ENCODE measurements at regions not wholly inside any gene's neighbourhood (a gene's known extent, or its start where the extent isn't known, plus 50 kb on each side); places are given as distances from the start of the nearest gene placed in this dataset.

DNA sequence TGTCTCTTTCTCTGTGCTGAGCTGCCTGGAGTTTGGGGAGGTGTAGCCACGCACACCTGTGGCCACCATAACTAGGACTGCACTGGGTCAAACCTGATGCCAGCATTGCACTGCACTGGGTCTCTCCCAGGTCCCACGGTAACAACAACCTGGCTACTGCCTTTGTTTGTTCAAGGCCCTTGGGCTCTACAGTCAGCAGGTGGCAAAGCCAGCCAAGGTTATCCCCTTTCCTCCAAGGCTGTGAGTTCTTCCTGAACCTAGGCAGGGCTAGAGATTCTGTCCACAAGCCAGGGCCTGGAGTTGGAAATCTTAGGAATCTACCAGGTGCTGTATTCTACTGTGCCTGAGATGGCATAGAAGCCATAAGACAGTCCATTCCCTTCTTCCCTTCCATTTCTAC, 126.7 kb upstream of the MAGEE2 start:
- TF ChIP-seq FOXM1 (IDR thresholded peaks at IDR 0.05; ENCODE audit: borderline replicate concordance, low read depth) (no peak), YY1 (IDR thresholded peaks at IDR 0.05; ENCODE audit: low read depth) (no peak), TEAD4 (IDR thresholded peaks at IDR 0.05) (no peak), EP300 (IDR thresholded peaks at IDR 0.05; ENCODE audit: borderline replicate concordance) (no peak), CEBPB (IDR thresholded peaks at IDR 0.05) (no peak), CREB1 (IDR thresholded peaks at IDR 0.05; ENCODE audit: low read depth) (no peak)
- TF ChIP-seq, protein P1, sequence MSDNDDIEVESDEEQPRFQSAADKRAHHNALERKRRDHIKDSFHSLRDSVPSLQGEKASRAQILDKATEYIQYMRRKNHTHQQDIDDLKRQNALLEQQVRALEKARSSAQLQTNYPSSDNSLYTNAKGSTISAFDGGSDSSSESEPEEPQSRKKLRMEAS (IDR thresholded peaks at IDR 0.05), result no peak
- TF ChIP-seq, protein P2, sequence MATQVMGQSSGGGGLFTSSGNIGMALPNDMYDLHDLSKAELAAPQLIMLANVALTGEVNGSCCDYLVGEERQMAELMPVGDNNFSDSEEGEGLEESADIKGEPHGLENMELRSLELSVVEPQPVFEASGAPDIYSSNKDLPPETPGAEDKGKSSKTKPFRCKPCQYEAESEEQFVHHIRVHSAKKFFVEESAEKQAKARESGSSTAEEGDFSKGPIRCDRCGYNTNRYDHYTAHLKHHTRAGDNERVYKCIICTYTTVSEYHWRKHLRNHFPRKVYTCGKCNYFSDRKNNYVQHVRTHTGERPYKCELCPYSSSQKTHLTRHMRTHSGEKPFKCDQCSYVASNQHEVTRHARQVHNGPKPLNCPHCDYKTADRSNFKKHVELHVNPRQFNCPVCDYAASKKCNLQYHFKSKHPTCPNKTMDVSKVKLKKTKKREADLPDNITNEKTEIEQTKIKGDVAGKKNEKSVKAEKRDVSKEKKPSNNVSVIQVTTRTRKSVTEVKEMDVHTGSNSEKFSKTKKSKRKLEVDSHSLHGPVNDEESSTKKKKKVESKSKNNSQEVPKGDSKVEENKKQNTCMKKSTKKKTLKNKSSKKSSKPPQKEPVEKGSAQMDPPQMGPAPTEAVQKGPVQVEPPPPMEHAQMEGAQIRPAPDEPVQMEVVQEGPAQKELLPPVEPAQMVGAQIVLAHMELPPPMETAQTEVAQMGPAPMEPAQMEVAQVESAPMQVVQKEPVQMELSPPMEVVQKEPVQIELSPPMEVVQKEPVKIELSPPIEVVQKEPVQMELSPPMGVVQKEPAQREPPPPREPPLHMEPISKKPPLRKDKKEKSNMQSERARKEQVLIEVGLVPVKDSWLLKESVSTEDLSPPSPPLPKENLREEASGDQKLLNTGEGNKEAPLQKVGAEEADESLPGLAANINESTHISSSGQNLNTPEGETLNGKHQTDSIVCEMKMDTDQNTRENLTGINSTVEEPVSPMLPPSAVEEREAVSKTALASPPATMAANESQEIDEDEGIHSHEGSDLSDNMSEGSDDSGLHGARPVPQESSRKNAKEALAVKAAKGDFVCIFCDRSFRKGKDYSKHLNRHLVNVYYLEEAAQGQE (IDR thresholded peaks at IDR 0.05; ENCODE audit: low read depth), result no peak

DNA sequence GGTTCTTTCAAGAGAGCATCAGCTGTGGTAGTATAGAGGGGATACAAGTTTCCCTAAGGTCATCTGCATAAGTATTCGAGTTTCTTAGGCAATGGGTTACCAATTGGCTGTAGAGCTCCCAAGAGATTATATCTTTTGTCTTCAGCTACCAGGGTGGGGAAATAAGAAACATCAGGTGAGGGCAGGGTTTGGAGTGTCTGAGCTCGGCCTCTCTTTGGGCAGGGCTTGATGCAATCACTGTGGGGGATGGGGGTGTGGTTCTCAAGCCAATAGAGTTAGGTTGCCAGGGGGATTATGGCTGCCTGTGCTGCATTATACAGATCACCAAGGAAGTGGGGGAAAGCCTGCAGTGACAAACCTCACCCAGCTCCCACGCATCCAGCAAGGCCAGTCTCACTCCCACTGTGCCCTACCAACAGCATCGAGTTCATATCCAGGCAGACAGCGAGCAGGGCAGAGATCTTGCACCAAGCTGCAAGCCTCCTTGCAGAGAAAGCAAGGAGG, 172.1 kb upstream of the MAGEE2 start:
- TF ChIP-seq, protein P1 (IDR thresholded peaks at IDR 0.05), result no peak
- TF ChIP-seq, protein P2 (IDR thresholded peaks at IDR 0.05; ENCODE audit: low read depth), result no peak
- no peak for TF ChIP-seq ZBTB7A (IDR thresholded peaks at IDR 0.05; ENCODE audit: low read depth)
- no peak for TF ChIP-seq CEBPB (IDR thresholded peaks at IDR 0.05)
- no peak for TF ChIP-seq NFIC (IDR thresholded peaks at IDR 0.05)
- no peak for TF ChIP-seq CREB1 (IDR thresholded peaks at IDR 0.05; ENCODE audit: low read depth)
- TF ChIP-seq EP300 (IDR thresholded peaks at IDR 0.05; ENCODE audit: borderline replicate concordance), result no peak
- no peak for TF ChIP-seq TAF1 (IDR thresholded peaks at IDR 0.05; ENCODE audit: low read depth)
- no peak for TF ChIP-seq TEAD4 (IDR thresholded peaks at IDR 0.05)
- TF ChIP-seq, protein P3, sequence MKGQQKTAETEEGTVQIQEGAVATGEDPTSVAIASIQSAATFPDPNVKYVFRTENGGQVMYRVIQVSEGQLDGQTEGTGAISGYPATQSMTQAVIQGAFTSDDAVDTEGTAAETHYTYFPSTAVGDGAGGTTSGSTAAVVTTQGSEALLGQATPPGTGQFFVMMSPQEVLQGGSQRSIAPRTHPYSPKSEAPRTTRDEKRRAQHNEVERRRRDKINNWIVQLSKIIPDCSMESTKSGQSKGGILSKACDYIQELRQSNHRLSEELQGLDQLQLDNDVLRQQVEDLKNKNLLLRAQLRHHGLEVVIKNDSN (IDR thresholded peaks at IDR 0.05), result no peak
- TF ChIP-seq YY1 (IDR thresholded peaks at IDR 0.05; ENCODE audit: low read depth), result no peak
- TF ChIP-seq TCF12 (IDR thresholded peaks at IDR 0.05; ENCODE audit: low read depth), result no peak
- TF ChIP-seq FOXM1 (IDR thresholded peaks at IDR 0.05; ENCODE audit: borderline replicate concordance, low read depth), result no peak
- TF ChIP-seq RAD21 (IDR thresholded peaks at IDR 0.05; ENCODE audit: low read depth), result no peak

DNA sequence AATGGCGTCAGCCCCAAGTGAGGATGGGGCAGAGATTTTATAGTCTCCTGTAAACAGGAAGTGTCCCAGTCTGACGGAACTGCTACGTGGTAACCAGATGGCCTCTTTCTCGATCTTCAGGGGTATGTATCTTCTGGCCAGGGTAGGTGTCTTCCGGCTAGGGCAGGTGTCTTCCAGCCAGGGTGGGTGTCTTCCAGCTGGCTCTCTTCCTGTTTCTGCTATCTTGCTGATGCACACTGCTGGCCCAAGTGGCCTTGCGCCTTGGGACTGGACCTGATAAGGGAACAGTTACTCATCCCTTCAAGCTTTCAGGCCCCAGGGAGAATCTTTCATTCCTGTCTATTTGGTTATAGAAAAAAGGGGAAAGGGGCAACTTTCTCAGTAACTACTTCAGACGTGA, 178.7 kb upstream of the MAGEE2 start:
- TF ChIP-seq EGR1 (IDR thresholded peaks at IDR 0.05), result no peak
- TF ChIP-seq TAF1 (IDR thresholded peaks at IDR 0.05; ENCODE audit: low read depth), result no peak
- TF ChIP-seq, protein P1 (IDR thresholded peaks at IDR 0.05), result no peak
- TF ChIP-seq TEAD4 (IDR thresholded peaks at IDR 0.05), result no peak
- TF ChIP-seq, protein P3 (IDR thresholded peaks at IDR 0.05), result no peak
- no peak for TF ChIP-seq ZBTB7A (IDR thresholded peaks at IDR 0.05; ENCODE audit: low read depth)
- no peak for TF ChIP-seq CEBPB (IDR thresholded peaks at IDR 0.05)
- TF ChIP-seq FOXM1 (IDR thresholded peaks at IDR 0.05; ENCODE audit: borderline replicate concordance, low read depth), result no peak
- no peak for TF ChIP-seq RAD21 (IDR thresholded peaks at IDR 0.05; ENCODE audit: low read depth)

DNA sequence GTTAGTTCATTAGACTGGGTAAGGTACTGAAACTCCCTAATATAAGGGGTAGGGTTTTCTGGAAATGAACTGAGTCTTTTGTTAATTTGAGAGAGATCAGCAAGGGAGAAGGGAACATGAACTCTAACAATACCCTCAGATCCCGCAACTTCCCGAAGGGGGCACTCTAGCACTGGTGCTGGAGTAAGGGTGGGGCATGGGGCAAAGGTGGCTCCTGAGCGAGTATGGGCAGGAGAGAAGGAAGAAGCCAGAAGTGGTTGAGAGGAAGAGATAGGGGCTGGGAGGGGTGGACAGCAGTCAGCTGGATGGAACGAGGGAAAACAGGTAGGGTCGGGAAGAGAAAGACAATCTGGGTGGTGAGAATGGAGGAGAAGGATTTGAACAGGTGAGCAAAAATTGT, 183.2 kb upstream of the MAGEE2 start:
- TF ChIP-seq ZBTB7A (IDR thresholded peaks at IDR 0.05; ENCODE audit: low read depth), result no peak
- TF ChIP-seq RAD21 (IDR thresholded peaks at IDR 0.05; ENCODE audit: low read depth), result 0 out of 2 replicates have a peak, but pooled peaks have one; percentile 6

DNA sequence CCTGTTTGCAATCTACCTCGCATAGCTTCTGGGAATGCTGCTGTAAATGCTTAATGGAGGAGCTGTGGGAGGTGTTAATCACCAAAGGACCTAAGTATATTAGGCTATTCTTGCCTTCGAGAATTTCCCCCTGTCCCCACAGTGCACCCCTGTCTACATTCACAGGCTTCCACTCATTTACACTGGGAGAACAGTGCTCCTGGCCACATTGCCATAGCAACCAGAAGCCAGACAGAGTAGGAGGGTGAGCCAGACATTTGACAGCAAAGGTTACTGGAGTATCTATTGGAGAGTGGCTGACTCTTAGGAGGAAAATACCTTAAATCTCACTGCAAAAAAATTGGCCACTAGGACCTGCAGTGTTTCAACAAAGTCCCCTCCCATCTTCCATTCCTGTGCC, 185.9 kb upstream of the PBDC1 start:
- TF ChIP-seq CREB1 (IDR thresholded peaks at IDR 0.05; ENCODE audit: low read depth) (no peak), CEBPB (IDR thresholded peaks at IDR 0.05) (no peak), TAF1 (IDR thresholded peaks at IDR 0.05; ENCODE audit: low read depth) (no peak), EGR1 (IDR thresholded peaks at IDR 0.05) (no peak), YY1 (IDR thresholded peaks at IDR 0.05; ENCODE audit: low read depth) (no peak), NFIC (IDR thresholded peaks at IDR 0.05) (no peak), ZBTB7A (IDR thresholded peaks at IDR 0.05; ENCODE audit: low read depth) (no peak), TCF12 (IDR thresholded peaks at IDR 0.05; ENCODE audit: low read depth) (no peak), FOXM1 (IDR thresholded peaks at IDR 0.05; ENCODE audit: borderline replicate concordance, low read depth) (no peak), TEAD4 (IDR thresholded peaks at IDR 0.05) (no peak), RAD21 (IDR thresholded peaks at IDR 0.05; ENCODE audit: low read depth) (no peak), EP300 (IDR thresholded peaks at IDR 0.05; ENCODE audit: borderline replicate concordance) (no peak)
- TF ChIP-seq, protein P2 (IDR thresholded peaks at IDR 0.05; ENCODE audit: low read depth), result no peak
- TF ChIP-seq, protein P3 (IDR thresholded peaks at IDR 0.05), result no peak
- TF ChIP-seq, protein P1 (IDR thresholded peaks at IDR 0.05), result no peak
